Stimulated activated CD8-positive, alpha-beta memory T cell treated with anti-CD3 and anti-CD28 coated beads, Interleukin-7, amount 100 ng/mL, for 48 hours (primary cell): ENCODE measurements at regions not wholly inside any gene's neighbourhood (a gene's known extent, or its start where the extent isn't known, plus 50 kb on each side); places are given as distances from the start of the nearest gene placed in this dataset.
"Not testable (repeated sequence)": the region's sequence is repeated elsewhere in the genome, so short reads cannot be mapped to it uniquely, and the experiment has no call there.

Experiments
- DNase-seq, 2 donors: peaks; one replicate each; pipeline ENCODE4 v3.0.0-alpha.2; 2020; ENCODE audit warnings: low read depth in 1 of 2; ENCODE audit errors: extremely low read depth in 1 of 2

- no peak for DNase-seq
Measured at GRCh38 chr11:135015966-135016365, 603.9 kb upstream of the B3GAT1 start.

GRCh38 chr11:135011313-135011712 is 599.3 kb upstream of the B3GAT1 start:
- not testable (repeated sequence) for DNase-seq

GRCh38 chr11:135009125-135009524 is 597.1 kb upstream of the B3GAT1 start:
- no peak for DNase-seq

- DNase-seq, result no peak
Measured at GRCh38 chr11:135008412-135008811, 596.4 kb upstream of the B3GAT1 start.

GRCh38 chr11:135008001-135008405 is 596.0 kb upstream of the B3GAT1 start:
- DNase-seq, result no peak

- DNase-seq, result no peak
Measured at GRCh38 chr11:135006800-135007199, 594.8 kb upstream of the B3GAT1 start.

GRCh38 chr11:135004495-135004894 is 592.5 kb upstream of the B3GAT1 start:
- DNase-seq, result no peak

GRCh38 chr11:135002236-135002635 is 590.2 kb upstream of the B3GAT1 start:
- DNase-seq, result no peak

- DNase-seq, result no peak
Measured at GRCh38 chr11:135001581-135001980, 589.5 kb upstream of the B3GAT1 start.

- DNase-seq, result not testable (repeated sequence)
Measured at GRCh38 chr11:135001065-135001464, 589.0 kb upstream of the B3GAT1 start.

GRCh38 chr11:134999590-134999989 is 587.5 kb upstream of the B3GAT1 start:
- DNase-seq, result no peak

GRCh38 chr11:134997652-134998320 is 585.7 kb upstream of the B3GAT1 start:
- DNase-seq, result no peak

- no peak for DNase-seq
Measured at GRCh38 chr11:134995741-134996140, 583.7 kb upstream of the B3GAT1 start.

- DNase-seq, result no peak
Measured at GRCh38 chr11:134994431-134994830, 582.4 kb upstream of the B3GAT1 start.

- DNase-seq, result no peak
Measured at GRCh38 chr11:134993691-134994243, 581.7 kb upstream of the B3GAT1 start.

GRCh38 chr11:134992981-134993380 is 580.9 kb upstream of the B3GAT1 start:
- DNase-seq, result no peak

- DNase-seq, result no peak
Measured at GRCh38 chr11:134988495-134988894, 576.5 kb upstream of the B3GAT1 start.

GRCh38 chr11:134987822-134988221 is 575.8 kb upstream of the B3GAT1 start:
- no peak for DNase-seq

GRCh38 chr11:134987223-134987768 is 575.3 kb upstream of the B3GAT1 start:
- no peak for DNase-seq

GRCh38 chr11:134984421-134984820 is 572.4 kb upstream of the B3GAT1 start:
- DNase-seq, result no peak

- not testable (repeated sequence) for DNase-seq
Measured at GRCh38 chr11:134982432-134982831, 570.4 kb upstream of the B3GAT1 start.

GRCh38 chr11:134981835-134982234 is 569.8 kb upstream of the B3GAT1 start:
- DNase-seq, result no peak
